ENCODE measurements at regions not wholly inside any gene's neighbourhood (a gene's known extent, or its start where the extent isn't known, plus 50 kb on each side); places are given as distances from the start of the nearest gene placed in this dataset.

DNA sequence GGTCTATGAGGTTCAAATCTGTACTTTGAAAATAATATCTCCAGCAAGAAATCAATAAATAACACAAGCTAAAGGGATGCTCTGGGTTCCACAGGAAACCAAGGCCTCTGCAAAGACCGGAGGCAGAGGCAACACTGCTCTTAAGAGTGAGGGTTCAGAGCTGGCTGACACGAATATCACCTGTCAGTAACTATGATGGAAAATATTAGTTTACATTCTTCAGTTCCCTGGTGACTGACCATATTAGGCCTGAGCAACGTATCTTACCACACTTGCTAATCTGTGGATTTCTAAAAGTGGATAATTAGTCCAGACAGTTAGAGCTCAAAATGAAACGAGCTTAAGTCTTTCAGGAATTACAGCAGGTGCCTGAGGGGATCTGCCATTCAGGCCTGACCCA, 459.3 kb downstream of the HS3ST3B1 start:
- no peak for DNase-seq

DNA sequence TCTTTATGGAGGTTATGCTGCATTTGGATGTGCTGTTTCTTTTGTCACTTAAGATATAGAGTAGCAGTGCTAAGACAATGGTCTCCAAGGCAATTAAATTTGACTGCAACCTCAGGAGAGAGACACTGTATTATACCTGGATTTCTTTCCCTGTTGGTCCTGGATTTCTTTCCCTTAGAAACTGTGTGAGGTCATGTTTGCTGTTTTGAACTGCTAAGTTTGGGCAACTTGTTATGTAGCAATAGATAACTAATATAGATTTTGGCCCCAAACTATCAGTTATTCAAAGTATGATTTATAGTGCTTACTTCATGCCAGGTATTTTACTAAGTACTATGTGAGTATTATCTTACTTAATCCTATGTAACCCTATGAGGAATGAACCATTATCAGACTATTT, 458.4 kb downstream of the HS3ST3B1 start:
- DNase-seq, result no peak

DNA sequence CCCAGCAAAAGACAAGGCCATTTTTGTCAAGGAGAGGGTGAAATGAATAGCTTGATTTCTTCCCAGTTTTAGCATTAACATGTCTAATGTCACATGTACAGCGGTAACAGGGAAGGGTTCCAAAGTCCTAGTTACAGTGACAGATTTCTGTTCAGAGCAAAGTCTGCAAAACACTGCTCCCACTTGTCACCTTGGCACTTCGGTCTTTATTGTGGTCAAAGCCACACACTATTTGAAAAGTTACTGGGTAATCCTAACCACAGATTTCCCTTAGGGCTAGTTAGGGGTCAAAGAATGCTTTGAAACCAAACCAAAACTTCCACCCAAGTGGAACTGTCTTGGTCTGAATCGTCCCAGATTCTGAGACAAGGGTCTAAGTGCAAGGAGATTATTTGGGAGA, 455.6 kb downstream of the HS3ST3B1 start:
- no peak for DNase-seq

DNA sequence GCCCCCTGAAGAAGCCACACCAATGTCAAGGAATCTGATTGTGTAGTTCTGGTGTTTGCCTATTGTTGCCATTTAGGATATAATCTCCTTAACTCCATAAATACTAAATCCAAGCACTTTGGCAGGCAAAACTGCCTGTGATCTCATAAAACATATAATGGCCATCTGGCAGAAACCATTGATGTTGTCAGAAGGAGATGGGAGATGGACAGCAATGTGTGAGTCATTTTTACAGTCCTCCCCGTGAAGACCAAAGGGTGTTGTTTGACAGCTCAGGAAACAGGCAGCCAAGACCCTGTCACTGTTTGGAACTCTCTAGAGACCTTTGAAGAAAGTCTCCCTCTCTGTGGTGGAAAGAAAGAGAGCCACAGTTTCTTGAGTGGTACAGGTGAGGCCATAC, 454.1 kb downstream of the HS3ST3B1 start:
- no peak for DNase-seq

DNA sequence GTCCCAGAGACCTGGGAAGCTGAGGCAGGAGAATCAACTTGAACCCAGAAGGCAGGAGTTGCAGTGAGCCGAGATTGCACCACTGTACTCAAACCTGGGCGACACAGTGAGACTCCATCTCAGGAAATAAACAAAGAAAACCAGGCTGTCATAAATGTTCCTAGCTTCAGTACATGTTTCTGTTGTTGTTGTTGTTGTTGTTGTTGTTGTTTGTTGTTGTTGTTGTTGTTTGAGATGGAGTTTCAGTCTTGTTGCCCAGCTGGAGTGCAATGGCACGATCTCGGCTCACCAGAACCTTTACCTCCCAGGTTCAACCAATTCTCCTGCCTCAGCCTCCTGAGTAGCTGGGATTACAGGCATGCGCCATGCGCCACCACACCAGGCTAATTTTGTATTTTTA, 452.5 kb downstream of the HS3ST3B1 start:
- DNase-seq, result no peak

DNA sequence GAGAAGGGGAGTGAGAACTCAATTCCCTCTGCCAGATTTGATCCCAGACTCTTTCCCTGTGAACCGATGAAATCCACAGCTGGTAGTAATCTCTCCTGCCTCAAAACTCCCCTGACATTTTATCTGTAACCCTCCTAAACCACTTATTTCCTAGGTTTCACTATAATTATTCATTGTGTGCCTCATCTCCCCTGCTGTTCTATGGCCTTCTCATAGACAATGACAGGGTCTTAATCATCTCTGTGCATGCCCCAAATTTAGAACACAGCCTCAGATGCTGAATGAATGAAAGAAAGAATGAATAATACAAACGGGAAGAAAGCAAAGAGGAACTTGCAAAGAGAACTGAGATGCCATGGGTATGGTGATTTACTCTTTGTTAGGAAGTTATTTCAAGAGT, 451.1 kb downstream of the HS3ST3B1 start:
- DNase-seq, result no peak

DNA sequence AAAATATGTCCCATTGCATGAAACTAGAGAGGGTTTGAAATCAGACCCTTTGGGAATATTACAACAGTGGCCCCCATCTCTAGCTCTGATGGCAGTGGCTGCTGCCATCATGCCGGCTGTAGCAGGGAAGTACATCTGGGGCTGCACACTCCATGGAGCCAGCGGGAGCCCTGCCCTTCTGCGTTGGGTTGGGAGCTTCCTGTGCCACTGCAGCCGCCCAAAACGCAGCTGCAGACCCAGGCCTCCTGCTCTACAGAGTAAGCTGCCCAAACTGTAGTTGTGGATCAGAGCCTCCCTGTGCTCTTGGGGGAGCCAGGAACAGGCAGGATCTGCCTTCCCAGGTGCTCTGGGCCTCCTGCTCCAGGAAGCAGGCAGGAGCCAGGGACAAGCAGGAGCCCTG, 450.0 kb downstream of the HS3ST3B1 start:
- no peak for DNase-seq

DNA sequence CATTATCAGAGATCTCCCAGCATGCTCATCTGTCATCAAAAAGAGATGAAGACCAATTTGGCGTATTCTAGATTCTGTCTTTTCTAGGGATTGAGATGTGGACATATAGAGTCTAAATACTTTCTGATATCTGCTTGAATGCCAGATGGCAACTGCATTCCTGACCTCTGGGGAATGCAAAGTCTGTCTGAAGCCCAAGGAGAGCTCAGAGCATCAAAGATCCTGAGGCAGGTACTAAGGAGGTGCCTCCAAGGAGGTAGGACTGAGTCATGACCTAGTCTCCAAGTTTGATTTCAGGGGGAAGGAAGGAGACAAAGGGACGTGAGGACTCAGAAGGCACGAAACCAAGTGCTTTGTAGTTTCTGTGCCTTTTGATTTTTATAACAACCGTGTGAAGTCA, 448.4 kb downstream of the HS3ST3B1 start:
- DNase-seq, result no peak

DNA sequence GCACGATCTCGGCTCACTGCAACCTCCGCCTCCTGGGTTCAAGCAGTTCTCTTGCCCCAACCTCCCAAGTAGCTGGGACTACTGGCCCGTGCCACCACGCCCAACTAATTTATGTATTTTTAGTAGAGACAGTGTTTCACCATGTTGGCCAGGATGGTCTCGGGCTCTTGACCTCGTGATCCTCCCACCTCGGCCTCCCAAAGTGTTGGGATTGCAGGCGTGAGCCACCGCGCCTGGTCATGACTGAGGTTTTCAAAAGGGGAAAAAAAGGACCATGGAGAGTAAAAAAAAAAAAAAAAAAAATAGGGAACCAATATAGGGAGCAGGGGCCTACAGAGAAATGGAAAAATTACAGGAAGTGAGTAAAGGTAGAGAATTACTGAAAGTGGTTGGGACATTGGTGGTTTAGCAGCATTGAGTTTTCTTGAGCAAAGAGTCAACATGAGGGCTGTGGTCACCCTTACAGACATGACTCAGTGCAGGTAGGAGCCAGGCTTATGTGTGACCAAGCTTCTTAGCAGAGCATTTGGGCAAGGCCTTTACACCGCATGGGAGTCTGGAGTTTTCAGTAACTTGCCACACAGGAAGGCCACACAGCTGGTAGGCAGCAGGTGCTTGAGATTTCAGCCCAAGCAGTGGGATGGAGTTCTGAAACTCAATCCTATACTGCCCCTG, 447.3 kb downstream of the HS3ST3B1 start:
- no peak for DNase-seq

DNA sequence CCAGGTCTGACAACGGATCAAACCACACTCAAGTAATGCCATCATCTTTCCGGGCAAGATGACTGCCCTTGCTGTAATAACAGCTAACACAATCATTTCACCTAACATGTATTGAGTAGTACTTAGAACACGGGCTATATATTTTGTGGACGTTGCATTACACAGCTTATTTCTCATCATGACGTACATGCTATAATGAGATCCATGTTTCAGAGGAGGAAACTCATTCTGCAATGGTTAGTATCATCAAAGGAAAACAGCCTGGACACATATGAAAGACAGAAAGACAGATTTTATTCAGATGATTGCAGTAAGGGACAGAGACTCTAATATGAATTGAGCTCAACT, 446.7 kb downstream of the HS3ST3B1 start:
- DNase-seq, result no peak

DNA sequence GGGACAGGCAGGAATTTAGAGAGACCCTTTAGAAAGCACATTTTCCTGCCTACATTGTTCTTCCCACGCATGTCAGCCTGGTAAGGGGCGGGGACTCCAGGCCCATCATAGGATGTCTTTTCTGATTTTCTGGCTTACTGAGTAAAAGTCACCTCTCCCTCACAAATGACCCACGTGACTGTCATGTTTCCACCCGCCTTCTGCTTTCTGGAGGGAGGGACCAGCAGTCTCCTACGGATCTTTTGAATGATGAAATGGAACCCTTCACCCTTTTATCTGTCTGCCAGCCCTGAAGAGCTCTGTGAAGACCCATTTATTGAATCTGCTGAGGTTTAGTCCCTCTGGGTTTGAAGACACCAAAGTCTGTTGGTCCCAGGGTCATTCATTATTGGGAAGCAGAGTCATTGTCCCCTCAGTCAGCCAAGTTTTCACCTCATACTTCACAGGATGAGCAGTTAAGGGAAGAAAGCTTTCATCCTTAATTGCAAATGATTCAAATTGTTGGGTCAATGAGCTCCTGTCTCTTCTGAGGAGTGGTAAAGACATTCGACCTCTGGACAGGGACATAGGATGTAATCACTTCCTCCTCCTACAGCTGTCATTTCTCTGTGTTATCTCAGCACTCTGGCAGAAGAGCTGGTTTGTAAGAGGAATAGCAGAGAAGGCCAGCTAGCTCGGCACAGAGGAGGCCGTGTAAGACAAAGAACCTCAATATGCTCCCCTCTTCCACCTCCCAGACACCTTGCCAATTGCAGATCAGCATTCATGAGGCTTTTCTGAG, 446.1 kb downstream of the HS3ST3B1 start:
- no peak for DNase-seq

DNA sequence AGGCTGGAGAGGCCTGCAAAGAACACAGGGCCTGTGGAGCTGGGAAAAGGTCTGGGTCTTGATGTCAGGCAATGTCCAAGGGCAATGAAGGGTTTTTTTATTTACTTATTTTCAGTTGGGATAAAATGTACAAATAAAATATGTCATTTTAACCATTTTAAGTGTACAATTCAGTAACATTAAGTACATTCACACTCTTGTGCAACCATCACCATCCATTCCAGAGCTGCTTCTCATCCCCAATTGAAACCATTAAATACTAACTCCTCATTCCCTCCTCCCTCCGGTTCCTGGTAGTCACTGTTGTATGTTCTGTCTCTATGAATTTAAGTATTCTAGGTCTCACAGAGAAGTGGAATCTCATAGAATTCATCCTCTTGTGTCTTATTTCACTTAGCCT, 444.7 kb downstream of the HS3ST3B1 start:
- no peak for DNase-seq

DNA sequence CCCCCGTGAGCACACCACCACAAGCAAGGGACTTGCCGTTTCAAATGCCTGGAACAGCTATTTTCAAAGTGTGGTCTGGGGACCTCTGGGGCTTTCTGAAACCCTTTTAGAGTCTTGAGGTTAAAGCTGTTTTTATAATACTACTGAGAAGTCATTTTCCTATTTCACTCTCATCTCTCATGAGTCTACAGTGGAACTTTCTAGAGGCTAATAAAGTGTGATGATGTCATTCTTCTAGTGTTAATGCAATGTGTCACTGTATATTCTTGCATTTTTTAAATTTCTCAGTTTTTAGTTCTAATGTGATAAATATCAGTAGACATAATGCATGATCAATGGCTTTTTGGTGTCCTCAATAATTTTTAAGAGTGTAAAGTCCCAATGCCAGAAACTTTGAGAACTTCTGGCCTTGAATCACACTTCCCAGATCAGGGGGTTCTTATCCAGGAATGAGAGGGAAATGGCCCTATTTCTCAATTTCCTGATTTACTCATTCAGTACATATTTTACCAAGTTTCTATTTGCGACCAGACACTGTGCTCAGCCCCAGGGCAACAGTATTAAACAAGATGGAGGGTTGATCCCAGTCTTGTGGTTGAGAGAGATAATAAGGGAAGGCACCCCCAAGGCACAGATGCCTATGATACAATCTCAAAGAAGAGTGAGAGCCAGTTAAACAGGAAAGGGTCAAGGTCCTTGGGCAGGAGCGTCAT, 444.0 kb downstream of the HS3ST3B1 start:
- no peak for DNase-seq

DNA sequence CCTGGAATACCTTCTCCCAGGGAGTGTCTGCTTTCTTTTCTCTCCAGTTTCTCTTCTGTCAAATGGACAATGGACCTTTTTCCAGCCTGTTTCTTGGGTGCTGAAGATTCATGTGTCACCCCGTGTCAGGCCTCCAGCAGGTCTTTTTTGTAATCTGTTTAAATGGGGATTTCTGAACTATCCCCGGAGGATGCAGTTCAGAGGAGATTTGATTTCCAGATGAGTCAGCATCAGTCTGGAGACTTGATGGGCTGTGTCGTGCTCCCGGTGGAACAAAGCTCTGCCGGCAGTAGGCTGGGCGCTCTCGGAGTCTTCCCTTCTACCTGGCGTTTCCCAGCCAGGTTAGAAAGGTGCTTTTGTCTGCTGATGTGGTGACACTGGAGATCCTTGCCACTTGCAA, 440.6 kb downstream of the HS3ST3B1 start:
- no peak for DNase-seq

DNA sequence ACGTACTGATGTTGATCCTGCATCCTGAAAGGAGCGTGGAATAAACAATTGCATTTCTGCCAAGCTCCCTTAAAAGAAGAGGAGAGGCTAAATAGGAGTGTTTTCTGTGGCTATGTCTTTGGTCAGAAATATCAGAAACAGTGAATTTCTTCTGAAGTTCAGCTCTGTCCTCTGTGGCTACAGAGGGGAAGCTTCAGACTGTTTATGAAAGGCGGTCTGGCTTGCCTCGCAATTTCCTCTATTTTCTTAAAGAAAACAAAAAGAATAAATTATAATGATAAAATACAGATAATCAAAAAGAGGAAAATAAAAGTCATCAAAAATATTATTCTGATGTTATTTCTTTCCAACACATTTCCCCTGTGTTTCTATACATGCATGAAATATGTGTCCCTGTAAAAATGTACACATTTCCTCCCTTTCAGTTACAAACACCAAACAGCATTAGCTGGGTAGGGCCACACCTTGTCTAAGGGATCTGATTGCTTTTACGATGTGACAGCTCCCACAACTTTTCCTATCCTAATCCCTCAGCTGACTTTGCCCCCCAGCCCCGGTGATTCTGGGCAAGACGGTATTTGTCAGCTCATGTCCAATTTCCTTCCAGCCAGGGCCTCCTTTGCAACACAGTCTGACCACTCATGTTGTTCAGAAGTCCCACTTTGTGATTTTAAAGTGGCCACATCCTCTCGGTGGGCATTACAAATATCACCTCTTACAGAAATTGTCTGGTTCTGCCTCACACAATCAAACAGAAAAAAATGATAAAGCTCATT, 439.0 kb downstream of the HS3ST3B1 start:
- DNase-seq, result no peak

DNA sequence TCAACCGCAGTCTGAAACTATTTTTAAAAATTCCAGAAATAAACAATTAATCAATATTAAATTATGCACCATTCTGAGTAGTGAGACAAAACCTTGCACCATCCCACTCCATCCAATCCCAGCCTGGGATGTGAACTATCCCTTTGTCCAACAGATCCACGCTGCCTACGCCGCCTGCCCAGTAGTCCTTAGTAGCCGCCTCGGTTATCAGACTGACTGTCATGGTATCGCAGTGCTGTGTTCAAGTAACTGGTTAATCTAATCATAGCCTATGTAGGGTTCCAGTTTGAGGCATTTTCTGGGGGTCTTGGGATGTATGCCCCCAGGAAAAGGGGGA, 437.7 kb downstream of the HS3ST3B1 start:
- no peak for DNase-seq

DNA sequence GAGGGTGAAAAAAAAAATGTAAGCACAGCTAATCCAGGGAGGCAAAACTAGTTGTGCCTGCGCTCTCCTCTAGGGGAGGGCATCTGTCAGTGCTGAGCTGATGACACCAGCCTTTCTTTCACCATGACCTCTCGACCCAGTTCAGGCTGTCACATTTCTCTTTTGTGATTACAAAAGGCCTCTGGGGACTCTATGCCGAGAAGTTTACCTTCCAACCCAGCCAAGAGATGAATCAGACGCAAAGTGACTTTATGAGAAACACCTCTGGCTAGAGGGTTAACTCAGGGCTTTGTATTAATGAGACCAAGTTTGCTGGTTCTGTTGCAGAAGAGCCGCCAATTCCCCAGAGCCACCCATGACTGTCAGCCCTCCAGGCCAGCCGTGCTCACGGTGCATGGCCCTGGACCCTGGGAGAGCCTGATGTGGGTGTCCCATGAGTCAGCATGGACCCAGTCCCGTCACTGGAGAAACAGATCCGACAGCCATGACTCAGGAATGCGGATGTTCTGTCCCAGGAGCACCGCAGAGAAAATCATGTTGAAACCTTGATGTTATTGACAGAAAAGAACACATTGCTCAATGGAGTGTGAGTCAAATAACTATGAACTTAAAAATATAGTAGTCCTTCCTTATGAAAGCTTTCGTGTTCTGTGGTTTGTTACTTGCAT, 437.2 kb downstream of the HS3ST3B1 start:
- DNase-seq, result no peak

DNA sequence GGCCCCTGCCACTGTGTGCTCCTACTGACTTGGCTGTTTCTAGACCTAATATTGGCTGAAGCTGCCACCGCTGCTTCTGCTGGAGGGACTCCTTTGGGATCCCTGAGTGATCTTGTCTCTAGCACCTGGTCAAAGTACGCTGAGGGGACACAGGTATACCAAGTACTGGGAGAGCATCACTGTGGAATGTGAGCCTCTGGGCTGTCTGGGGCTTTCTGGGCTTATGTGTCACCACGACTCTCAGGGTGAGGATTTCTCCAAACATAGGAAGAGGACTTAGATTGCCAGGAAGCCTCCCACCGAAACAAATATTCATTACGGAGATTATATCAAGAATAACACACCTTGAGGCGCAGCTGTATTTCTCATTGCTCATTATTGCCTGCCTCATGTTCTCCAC, 435.8 kb downstream of the HS3ST3B1 start:
- DNase-seq, result no peak

DNA sequence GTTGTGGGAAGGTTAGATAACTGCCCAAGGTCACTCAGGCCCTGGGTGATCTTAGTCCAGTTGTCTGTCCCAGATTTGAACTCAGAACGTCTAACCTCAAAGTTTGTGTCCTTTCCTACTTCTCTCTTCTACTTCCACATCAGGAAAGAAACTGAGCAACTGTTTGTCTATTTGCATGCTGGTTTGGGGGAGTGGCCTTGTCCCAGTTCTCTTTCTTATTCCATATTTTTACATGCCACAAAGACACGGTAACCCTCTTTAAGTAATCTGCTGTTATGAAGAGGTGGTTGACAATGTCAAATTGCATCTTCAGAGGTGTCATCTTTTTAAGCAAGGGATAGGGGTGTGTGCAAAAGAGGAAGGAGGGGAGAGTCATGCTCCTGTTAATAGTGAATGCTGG, 432.5 kb downstream of the HS3ST3B1 start:
- DNase-seq, result no peak

DNA sequence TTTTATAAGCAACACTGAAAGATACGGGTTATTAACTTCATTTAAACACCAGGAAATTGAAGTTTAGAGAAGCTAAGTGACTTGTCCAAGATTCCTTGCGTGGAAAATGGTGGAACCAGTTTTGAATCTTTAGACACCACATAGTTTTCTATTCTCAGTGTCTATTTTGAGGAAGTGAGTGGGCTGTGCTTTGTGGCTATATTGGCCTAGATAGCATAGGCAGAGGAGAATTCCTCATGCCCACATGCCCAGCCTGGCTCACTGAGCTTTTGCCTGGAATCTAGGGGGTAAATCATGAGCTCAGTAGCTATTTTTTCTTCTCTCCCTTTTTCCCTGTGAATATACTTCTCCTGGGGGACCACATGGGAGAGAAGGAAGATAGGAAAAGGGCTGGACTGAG, 431.3 kb downstream of the HS3ST3B1 start:
- DNase-seq, result no peak

DNA sequence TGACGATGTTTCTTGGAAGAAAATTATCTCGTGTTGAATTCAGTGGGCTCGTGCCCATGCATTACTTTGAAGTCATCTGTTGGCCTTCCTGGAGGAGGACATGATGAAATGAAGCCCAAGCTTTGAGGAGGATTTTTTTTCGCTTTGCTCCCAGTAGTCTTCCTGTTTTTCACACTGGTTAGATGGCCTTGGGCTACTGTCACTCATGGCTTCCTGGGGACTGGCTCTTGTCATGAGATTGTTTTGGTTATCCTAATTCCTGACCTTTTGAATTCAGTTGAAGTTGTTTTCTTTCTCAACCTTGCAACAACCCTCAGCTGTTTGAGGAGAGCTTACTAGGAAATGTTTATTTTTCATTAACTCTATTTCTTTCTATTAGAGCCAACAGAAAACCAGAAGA, 430.7 kb downstream of the HS3ST3B1 start:
- DNase-seq, result no peak

DNA sequence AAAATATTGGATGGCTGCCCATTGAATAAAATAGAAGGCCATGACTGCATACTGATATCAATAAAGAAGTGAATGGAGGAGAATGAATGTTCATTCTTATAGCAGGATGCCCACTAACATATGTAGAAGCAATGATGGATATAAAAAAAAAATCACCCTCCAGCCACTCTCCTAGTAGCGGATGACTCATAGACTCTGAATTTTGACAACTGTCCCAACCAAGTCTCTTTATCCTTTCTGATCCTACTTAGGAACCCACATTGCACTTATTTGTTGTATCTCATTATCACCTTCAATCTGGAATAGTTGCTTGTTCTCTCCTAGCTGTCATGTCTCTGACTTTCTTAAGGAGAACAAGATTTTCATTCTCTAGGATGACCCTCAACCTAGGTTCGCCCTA, 429.9 kb downstream of the HS3ST3B1 start:
- no peak for DNase-seq

DNA sequence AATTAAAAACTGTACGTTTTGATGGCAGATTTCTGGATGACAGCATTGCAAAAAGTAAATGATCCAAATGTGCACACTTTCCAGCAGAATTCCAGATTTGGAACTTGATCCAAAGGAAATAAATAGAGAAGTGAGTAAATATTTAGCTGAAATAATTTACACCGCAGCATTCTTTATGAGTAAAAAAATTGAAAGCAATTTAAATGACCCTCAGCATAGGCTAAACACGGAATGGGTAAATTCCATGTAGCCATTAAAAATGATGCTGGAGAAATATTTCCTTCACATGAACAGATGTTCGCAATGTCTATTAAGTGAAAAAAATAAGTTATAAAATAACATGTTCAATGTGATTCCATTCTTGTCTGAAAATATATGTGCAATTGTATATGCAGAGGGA, 424.8 kb downstream of the HS3ST3B1 start:
- no peak for DNase-seq

All from occipital lobe (tissue), 1 donor.